ENCODE measurements at regions not wholly inside any gene's neighbourhood (a gene's known extent, or its start where the extent isn't known, plus 50 kb on each side); places are given as distances from the start of the nearest gene placed in this dataset.

- TF ChIP-seq REST (IDR thresholded peaks at IDR 0.05; ENCODE audit: low read depth): no peak
- no peak for TF ChIP-seq ZNF274 (IDR thresholded peaks at IDR 0.05; ENCODE audit: low read depth, low read length)
- no peak for TF ChIP-seq POLR2A (IDR thresholded peaks at IDR 0.05; ENCODE audit: borderline replicate concordance, extremely low read depth, insufficient read depth, insufficient read length)
These were observed 1171.7 kb upstream of the ZEB2 start (continued) for GRCh38 chr2:145691659-145692058.

- ChIA-PET RAD21 (ENCODE audit: low non-redundant PET in 1 of 2, low total read pairs in 2 of 2, uncharacterized antibody in 2 of 2, unreplicated experiment in 2 of 2) (no interaction called here), CTCF (no interaction called here), POLR2A (no interaction called here)
- H3K79me2 ChIP-seq (ENCODE audit: insufficient read depth, low read length): no peaks in the 10 kb centered on the region
- ATAC-seq: no peak
- no peak overlapping the region for H3K4me3 ChIP-seq (replicated peaks in 1 of 2; ENCODE audit: low read depth in 1 of 2, low read length in 2 of 2)
- no peaks in the 10 kb centered on the region for H3K36me3 ChIP-seq (ENCODE audit: control insufficient read depth in 1 of 2, insufficient read depth in 2 of 2, low read length in 2 of 2)
- H3K4me2 ChIP-seq (ENCODE audit: low read length): no peak overlapping the region
- no peak overlapping the region for H3K9ac ChIP-seq (ENCODE audit: low read length)
- H3K27me3 ChIP-seq (ENCODE audit: insufficient read depth, low read length): no peaks in the 10 kb centered on the region
- no peak for DNase-seq (ENCODE audit: low read depth, low spot score)
- no peak for TF ChIP-seq CBX3 (IDR thresholded peaks at IDR 0.05; ENCODE audit: low read depth)
- no peak for TF ChIP-seq SIN3A (IDR thresholded peaks at IDR 0.05; ENCODE audit: low read depth)
- no peak for TF ChIP-seq ELF1 (IDR thresholded peaks at IDR 0.05; ENCODE audit: borderline replicate concordance, low read depth)
- no peak for TF ChIP-seq EGR1 (IDR thresholded peaks at IDR 0.05; ENCODE audit: low read depth)
- no peak for TF ChIP-seq YY1 (IDR thresholded peaks at IDR 0.05; ENCODE audit: extremely low read depth, insufficient replicate concordance, low read depth, low read length)
- TF ChIP-seq RAD21 (IDR thresholded peaks at IDR 0.05; ENCODE audit: low read depth): no peak
- TF ChIP-seq ZFX (IDR thresholded peaks at IDR 0.05): no peak
- TF ChIP-seq SP1 (IDR thresholded peaks at IDR 0.05; ENCODE audit: low read depth): no peak
- no peak for TF ChIP-seq MAX (IDR thresholded peaks at IDR 0.05)
- no peak for TF ChIP-seq JUND (IDR thresholded peaks at IDR 0.05)
- no peak for TF ChIP-seq ZBTB33 (IDR thresholded peaks at IDR 0.05; ENCODE audit: extremely low read depth, insufficient replicate concordance, low read length)
- no peak for TF ChIP-seq TCF7L2 (IDR thresholded peaks at IDR 0.05; ENCODE audit: borderline replicate concordance, extremely low read depth, insufficient read depth, insufficient read length)
- TF ChIP-seq REST (IDR thresholded peaks at IDR 0.05; ENCODE audit: low read depth): no peak
- TF ChIP-seq EZH2 (IDR thresholded peaks at IDR 0.05): no peak
- TF ChIP-seq SRF (IDR thresholded peaks at IDR 0.05; ENCODE audit: low read depth): no peak
- no peak for TF ChIP-seq POLR2A (IDR thresholded peaks at IDR 0.05; ENCODE audit: borderline replicate concordance, extremely low read depth, insufficient read depth, insufficient read length)
- no peaks in the 10 kb centered on the region for H4K20me1 ChIP-seq (ENCODE audit: insufficient read depth)
- BruUV-seq (replicated peaks): no TSS peak
- no peak overlapping the region for H2AFZ ChIP-seq (ENCODE audit: low read depth, low read length, poor library complexity, severe bottlenecking)
- no peak overlapping the region for H3K27ac ChIP-seq (ENCODE audit: low read depth, low read length)
- no peaks in the 10 kb centered on the region for H3K9me3 ChIP-seq (ENCODE audit: control insufficient read depth in 1 of 2, insufficient read depth in 1 of 2, low read depth in 1 of 2, low read length in 2 of 2)
- H3K4me1 ChIP-seq (ENCODE audit: control insufficient read depth in 1 of 2, insufficient read depth in 2 of 2, low read length in 2 of 2): no peaks in the 10 kb centered on the region
- intact Hi-C loops (cut with micrococcal nuclease): no loop called here
- H3K9me2 ChIP-seq (ENCODE audit: insufficient read depth): no peaks in the 10 kb centered on the region
These were observed 1170.4 kb upstream of the ZEB2 start for GRCh38 chr2:145690183-145690778.
